NCI-H1048 (cell line): ENCODE measurements at regions not wholly inside any gene's neighbourhood (a gene's known extent, or its start where the extent isn't known, plus 50 kb on each side); places are given as distances from the start of the nearest gene placed in this dataset.

Source experiments
- DNase-seq: peaks from one replicate; lab custom pipeline; 2025; lab: John Stamatoyannopoulos, UW

- no peak for DNase-seq
Measured at GRCh38 chr16:65545413-65545956, 423.6 kb upstream of the CDH11 start.

GRCh38 chr16:65543781-65544740 lies 422.2 kb upstream of the CDH11 start:
- DNase-seq: no peak

- DNase-seq: no peak
Measured at GRCh38 chr16:65541646-65542045, 419.8 kb upstream of the CDH11 start.

- DNase-seq: no peak
Measured at GRCh38 chr16:65540901-65541300, 419.0 kb upstream of the CDH11 start.

- no peak for DNase-seq
Measured at GRCh38 chr16:65538976-65539375, 417.1 kb upstream of the CDH11 start.

GRCh38 chr16:65537336-65537735 lies 415.5 kb upstream of the CDH11 start:
- DNase-seq: no peak

- no peak for DNase-seq
Measured at GRCh38 chr16:65534121-65534528, 412.3 kb upstream of the CDH11 start.

GRCh38 chr16:65532846-65533245 lies 411.0 kb upstream of the CDH11 start:
- DNase-seq: no peak

- DNase-seq: no peak
Measured at GRCh38 chr16:65532258-65532657, 410.4 kb upstream of the CDH11 start.

GRCh38 chr16:65531475-65531874 lies 409.6 kb upstream of the CDH11 start:
- no peak for DNase-seq

- no peak for DNase-seq
Measured at GRCh38 chr16:65525707-65526106, 403.8 kb upstream of the CDH11 start.

GRCh38 chr16:65524997-65525396 lies 403.1 kb upstream of the CDH11 start:
- no peak for DNase-seq

GRCh38 chr16:65524231-65524630 lies 402.4 kb upstream of the CDH11 start:
- no peak for DNase-seq

GRCh38 chr16:65523283-65523944 lies 401.6 kb upstream of the CDH11 start:
- DNase-seq: no peak

- DNase-seq: no peak
Measured at GRCh38 chr16:65522412-65522811, 400.5 kb upstream of the CDH11 start.

GRCh38 chr16:65521633-65522328 lies 399.9 kb upstream of the CDH11 start:
- no peak for DNase-seq

GRCh38 chr16:65519402-65519801 lies 397.5 kb upstream of the CDH11 start:
- no peak for DNase-seq

GRCh38 chr16:65515193-65515592 lies 393.3 kb upstream of the CDH11 start:
- no peak for DNase-seq

GRCh38 chr16:65510850-65511249 lies 389.0 kb upstream of the CDH11 start:
- no peak for DNase-seq

- no peak for DNase-seq
Measured at GRCh38 chr16:65510241-65510640, 388.4 kb upstream of the CDH11 start.

- DNase-seq: no peak
Measured at GRCh38 chr16:65509172-65509571, 387.3 kb upstream of the CDH11 start.

- no peak for DNase-seq
Measured at GRCh38 chr16:65500919-65501318, 379.1 kb upstream of the CDH11 start.
